ENCODE measurements at regions not wholly inside any gene's neighbourhood (a gene's known extent, or its start where the extent isn't known, plus 50 kb on each side); places are given as distances from the start of the nearest gene placed in this dataset.
"Not testable (repeated sequence)": the region's sequence is repeated elsewhere in the genome, so short reads cannot be mapped to it uniquely, and the experiment has no call there.

DNA sequence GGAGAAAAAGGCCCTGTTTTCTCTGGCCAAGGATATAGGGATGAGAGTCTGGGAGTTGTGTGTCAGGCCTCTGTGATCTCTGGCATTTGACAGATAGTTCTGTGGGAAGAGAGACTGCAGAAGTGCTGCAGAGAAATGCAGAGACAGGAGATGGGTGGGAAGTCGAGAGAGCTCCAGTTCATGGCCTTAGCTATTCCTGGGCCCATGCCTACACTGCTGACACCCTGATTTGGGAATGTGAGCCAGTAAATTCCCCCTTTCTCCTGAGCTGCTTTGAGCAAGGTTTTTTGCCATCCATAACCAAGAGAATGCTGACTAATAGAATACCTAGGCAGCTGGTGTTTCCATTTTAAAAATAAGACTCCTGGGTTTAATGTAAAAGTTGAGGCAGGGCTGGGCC lies 59.3 kb downstream of the EBLN2 start:
- DNase-seq (ENCODE audit: low spot score) = no peak

- no peak for DNase-seq (ENCODE audit: low spot score)
These were observed 60.3 kb downstream of the EBLN2 start for GRCh38 chr3:73121669-73122331.

GRCh38 chr3:73134034-73134433 lies 72.6 kb downstream of the EBLN2 start:
- no peak for DNase-seq (ENCODE audit: low spot score)

GRCh38 chr3:73136941-73137340 lies 75.5 kb downstream of the EBLN2 start:
- DNase-seq (ENCODE audit: low spot score) = no peak

DNA sequence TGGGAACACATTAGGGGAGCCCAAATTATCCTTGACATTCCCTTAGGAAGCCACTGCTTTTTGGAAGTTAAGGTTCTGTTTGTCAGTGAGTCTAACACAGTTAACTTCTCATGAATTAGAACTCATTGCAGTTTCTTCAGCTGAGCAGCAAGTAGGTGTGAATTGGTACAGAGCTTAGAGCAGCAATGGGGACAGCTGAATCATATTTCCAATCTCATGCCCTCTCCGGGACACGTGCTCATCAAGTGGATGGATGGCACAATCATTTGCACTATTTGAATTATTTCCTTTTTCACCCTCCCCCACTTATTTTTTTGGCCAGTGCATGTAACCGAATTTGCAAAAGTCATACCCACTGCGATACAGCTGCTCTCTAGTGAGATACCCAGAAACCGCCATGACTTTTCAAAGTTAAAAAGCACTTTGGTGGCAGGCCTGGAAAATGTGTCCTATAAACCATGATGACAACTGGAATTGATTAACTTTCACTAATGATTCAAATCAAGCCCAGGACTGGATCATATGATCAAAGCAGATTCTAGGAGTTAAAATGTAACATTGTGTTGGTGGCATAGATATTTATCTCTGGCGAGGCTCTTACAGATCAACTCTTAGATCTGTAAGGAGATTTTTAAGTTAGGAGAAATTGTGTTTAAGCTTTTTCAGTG lies 76.4 kb downstream of the EBLN2 start:
- no peak for DNase-seq (ENCODE audit: low spot score)

GRCh38 chr3:73140772-73141442 lies 79.4 kb downstream of the EBLN2 start:
- DNase-seq (ENCODE audit: low spot score) = no peak

DNA sequence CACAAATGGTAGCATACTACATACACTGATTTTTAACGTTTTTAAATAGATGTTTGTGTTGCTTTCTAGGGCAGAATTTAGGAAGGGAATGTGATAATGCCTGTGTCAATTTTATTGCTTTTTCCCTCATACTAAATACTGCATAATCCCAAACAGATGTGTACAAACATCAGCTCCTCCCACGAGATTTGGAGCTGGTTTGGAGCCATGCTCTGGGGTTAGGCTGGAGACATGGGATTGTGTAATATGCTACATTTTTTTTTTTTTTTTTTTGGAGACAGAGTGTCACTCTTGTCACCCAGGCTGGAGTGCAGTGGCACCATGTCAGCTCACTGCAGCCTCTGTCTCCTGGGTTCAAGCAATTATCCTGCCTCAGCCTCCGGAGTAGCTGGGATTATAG lies 80.1 kb downstream of the EBLN2 start:
- no peak for DNase-seq (ENCODE audit: low spot score)

GRCh38 chr3:73143401-73143800 lies 81.9 kb downstream of the EBLN2 start:
- DNase-seq (ENCODE audit: low spot score) = no peak

DNA sequence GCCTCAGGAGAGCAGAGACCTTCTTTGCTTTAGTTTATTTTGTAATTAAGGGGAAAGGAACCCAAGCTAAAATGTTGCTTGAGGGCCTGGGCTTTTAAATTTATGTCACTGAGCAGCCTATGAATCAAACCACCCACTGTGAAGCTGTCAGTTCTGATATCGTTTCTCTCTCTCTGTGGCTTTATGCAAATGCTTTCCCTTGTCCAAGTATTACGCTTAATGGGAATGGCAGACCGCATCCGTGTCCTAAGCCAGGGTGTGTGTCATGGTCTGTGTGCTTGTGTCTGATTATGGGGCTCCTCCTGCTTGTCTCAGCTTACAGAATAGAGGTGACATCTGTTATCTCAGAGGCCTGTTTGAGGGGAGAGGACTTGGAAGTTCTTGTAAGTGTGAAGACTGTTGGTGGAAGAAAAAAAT lies 82.4 kb downstream of the EBLN2 start:
- DNase-seq (ENCODE audit: low spot score) = no peak

GRCh38 chr3:73144276-73144675 lies 82.8 kb downstream of the EBLN2 start:
- DNase-seq (ENCODE audit: low spot score) = no peak

DNA sequence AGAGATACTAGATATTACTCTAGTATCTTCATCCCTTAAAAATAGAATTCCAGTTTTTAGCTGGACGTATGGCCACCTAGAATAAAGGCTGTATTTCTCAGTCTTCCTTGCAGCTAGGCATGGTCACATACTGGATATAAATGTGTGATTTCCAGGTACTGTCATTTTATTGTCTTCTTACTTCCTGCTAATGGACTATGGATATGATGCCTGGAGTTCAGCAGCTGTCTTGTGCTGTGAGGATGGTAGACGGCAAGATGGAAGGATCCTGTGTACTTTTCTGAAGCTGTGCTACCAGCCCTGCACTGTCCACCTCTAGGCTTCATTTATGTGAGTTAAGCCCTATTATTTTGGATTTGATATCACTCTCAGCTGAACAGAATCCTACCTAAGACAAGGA lies 83.4 kb downstream of the EBLN2 start:
- no peak for DNase-seq (ENCODE audit: low spot score)

DNA sequence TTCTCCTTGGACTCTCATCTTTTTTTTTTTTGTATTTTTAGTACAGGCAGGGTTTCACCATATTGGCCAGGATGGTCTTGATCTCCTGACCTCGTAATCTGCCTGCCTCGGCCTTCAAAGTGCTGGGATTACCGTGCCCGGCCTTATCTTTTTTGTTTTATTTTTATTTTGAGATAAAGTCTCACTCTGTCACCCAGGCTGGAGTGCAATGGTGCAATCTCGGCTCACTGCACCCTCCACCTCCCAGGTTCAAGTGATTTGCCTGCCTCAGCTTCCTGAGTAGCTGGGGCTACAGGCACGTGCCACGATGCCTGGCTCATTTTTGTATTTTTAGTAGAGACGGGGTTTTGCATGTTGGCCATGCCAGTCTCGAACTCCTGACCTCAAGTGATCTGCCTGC lies 86.0 kb downstream of the EBLN2 start:
- not testable (repeated sequence) for DNase-seq (ENCODE audit: low spot score)

DNA sequence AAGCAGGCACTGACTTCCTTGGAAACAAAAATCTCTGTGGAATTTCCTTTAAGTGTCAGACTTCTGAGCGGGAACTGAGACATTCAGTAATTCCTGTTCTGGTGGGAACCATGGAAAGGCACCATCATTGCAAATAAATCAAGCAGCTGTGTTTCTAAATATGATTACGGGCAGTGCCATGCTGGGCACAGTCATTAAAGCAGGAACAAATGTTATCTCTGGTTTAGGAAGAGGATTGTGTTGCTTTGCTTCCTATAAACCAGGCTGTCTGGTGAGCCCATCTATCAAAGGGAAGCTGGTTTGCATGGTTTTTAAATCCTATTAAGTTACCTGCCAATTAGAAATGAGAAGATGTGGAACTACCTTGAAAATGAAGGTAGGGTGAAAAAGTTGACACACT lies 86.7 kb downstream of the EBLN2 start:
- no peak for DNase-seq (ENCODE audit: low spot score)

GRCh38 chr3:73148682-73149081 lies 87.2 kb downstream of the EBLN2 start:
- DNase-seq (ENCODE audit: low spot score) = no peak

DNA sequence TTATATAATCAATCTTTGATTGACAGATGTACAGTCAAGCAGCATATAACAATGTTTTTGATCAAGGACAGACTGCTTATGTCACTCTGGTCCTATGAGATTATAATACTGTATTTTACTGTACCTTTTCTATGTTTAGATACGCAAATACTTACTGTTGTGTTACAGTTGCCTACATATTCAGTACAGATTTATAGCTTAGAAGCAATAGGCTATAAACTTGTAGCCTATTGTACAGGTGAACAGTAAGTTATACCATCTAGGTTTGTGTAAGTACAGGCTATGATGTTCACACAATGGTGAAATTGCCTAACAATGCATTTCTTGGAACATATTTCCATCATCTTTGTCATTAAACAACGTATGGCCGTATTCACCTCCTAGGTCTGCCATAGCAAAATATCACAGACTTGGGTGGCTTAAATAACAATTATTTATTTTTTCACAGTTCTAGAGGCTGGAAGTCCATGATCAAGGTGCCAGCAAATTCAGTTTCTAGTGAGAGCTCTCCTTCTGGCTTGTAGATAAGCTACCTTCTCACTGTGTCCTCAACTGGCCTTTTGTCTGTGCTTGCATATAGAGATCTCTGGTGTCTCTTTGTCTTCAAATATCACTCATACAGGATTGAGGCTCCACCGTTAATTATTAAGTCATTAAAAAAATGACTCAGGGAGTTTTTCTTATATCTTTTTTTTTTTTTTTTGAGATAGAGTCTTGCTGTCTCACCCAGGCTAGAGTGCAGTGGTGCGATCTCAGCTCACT lies 89.1 kb downstream of the EBLN2 start:
- no peak for DNase-seq (ENCODE audit: low spot score)

GRCh38 chr3:73152571-73152970 lies 91.1 kb downstream of the EBLN2 start:
- not testable (repeated sequence) for DNase-seq (ENCODE audit: low spot score)

DNA sequence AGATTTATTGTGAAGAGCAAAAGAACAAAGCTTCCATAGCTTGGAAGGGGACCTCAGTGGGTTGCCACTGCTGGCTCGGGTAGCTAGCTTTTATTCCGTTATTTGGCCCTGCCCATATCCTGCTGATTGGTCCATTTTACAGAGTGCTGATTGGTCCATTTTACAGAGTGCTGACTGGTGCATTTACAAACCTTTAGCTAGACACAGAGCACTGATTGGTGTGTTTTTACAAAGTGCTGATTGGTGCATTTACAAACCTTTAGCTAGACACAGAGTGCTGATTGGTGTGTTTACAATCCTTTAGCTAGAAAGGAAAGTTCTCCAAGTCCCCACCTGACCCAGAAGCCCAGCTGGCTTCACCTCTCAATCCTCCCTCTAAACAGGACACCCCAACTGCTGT lies 91.6 kb downstream of the EBLN2 start:
- not testable (repeated sequence) for DNase-seq (ENCODE audit: low spot score)

DNA sequence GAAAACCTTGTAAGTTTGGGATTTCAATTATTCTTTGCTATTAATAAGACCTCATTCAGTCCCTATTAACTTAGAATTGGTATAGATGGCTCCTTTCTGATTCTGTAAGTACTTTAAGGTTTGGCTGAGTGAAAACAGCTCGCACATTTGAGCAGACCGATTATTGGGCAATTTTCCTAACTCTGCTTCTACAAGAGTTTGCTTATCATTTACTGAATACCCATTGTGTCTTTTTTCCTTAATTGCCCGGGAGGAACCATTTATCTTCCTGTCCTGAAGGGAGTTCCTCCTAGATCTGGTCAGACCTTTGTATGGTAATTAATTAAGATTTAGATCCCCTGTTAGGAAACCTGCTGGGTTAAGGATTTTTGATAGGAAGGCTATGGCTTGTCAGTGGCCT lies 92.8 kb downstream of the EBLN2 start:
- not testable (repeated sequence) for DNase-seq (ENCODE audit: low spot score)

DNA sequence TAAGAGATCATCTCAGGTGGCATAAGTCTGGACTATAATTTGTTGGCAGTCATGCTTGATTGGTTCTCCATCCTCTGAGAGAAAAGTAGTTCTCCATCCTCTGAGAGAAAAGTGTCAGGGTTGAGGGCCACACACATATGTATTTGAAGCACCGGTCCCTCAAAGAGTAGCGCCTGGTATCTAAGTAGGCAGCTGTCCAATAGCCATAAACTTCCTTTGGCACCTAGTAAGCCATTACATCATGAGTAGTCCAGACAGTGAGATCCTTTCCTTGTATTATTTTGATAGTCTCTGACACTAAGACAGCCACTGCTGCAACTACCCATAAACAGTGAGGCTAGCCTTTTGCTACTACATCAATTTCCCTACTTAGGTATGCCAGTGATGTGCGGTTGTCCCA lies 94.0 kb downstream of the EBLN2 start:
- not testable (repeated sequence) for DNase-seq (ENCODE audit: low spot score)

DNA sequence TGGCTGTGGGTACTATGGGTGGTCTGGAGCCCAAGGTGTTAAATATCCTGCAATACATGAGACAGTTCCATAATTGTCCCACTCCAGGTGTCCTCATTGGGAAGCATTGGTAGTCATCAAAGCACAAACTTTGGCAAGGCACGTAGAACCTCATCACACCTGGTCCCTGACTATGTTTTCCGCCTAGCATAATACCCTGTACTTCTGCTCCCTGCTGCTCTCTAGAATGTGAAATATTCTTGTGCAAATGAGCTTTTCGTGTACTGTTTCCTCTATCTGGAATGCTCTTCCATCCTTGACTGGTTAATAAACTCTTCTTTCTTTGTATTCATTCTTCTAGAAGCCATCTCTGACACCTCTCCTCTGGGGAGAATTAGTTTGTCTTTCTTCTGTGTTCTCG lies 103.2 kb downstream of the EBLN2 start:
- no peak for DNase-seq (ENCODE audit: low spot score)

DNA sequence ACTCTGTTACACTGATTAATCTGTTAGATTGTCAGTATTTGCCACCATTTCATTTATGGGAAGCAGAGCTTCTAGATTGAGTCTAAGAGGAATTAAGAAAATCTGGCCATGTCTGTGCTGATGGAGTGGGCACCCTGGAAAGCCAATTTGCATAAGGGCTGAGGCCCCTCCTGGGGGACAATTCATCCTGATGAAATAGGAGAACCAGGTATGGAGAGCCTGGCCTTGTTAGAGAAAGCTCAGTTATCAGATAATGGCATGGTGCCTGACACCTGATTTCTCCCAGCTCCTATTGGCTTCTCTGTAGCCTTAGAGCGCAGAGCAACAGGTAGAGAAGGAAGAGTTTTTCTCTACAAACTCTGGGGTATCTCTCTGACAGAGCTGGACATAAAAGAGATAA lies 114.2 kb downstream of the EBLN2 start:
- DNase-seq (ENCODE audit: low spot score) = no peak

GRCh38 chr3:73176941-73177340 lies 115.5 kb downstream of the EBLN2 start:
- DNase-seq (ENCODE audit: low spot score) = no peak

DNA sequence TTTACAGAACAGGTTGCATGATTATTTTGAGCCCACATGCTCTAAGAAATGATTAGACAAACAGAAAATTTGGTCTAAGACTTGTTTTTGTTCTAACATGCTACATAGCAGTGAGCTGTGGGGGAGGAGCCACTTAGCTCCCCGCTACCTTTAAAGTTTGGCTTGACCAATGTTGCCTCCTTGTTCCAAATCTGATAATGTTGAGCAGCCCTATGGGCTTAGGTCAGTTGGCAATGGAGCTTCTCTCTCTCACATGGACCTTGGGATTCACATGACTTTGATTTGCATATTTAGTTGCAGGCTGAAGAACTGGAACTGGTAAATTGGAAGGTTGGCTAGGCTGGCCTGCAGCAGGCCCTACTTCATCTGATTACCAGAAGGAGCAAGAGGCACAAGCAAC lies 116.4 kb downstream of the EBLN2 start:
- no peak for DNase-seq (ENCODE audit: low spot score)
